NB4 (cell line): ENCODE measurements at regions not wholly inside any gene's neighbourhood (a gene's known extent, or its start where the extent isn't known, plus 50 kb on each side); places are given as distances from the start of the nearest gene placed in this dataset.
A peak's percentile ranks its signal among the peaks of the same experiment; 100 is the strongest.

Source experiments
- DNase-seq: peaks from one replicate; pipeline ENCODE4 v3.0.0; 2010; ENCODE audit warnings: low read depth
- H3K4me3 ChIP-seq: one replicate; pipeline ENCODE4 v1.5.1; 2011; ENCODE audit warnings: mild to moderate bottlenecking, low read depth, low read length, moderate library complexity
- MYC ChIP-seq: IDR thresholded peaks from 2 replicates; pipeline ENCODE4 v1.6.1; 2011; ENCODE audit warnings: low read depth, low read length
- POLR2A ChIP-seq: IDR thresholded peaks from 2 replicates; pipeline ENCODE4 v1.6.1; 2011; ENCODE audit warnings: mild to moderate bottlenecking; ENCODE audit not compliant: insufficient read length; ENCODE audit errors: extremely low read depth
- TF ChIP-seq, protein P1 (sequence below): IDR thresholded peaks from 2 replicates; pipeline ENCODE4 v1.6.1; 2011; ENCODE audit warnings: low read depth, low read length
- TF ChIP-seq, protein P2 (sequence below): IDR thresholded peaks from one replicate; pipeline ENCODE4 v1.5.1; 2012; ENCODE audit warnings: low read depth, low read length

DNA sequence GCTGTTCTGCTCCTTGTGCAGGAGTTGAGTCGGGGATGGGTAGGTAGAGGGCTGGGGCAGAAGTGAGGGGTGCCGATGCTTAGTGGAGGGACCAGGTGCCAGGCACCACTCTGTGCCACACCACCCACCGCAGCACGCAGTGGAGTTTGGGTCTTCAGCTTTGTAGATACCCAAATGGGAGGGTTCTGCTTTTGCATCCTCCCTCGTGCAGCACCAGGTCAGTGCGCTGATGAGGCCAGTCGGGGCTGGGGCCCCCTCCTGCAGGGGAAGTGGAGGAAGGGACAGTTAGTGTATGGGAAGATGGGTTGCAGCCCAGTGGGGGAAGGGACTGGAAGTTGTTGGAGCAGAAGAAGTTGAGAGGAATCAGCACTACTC is 244.0 kb downstream of the RHOU start:
- TF ChIP-seq POLR2A = no peak
- TF ChIP-seq, protein P1, sequence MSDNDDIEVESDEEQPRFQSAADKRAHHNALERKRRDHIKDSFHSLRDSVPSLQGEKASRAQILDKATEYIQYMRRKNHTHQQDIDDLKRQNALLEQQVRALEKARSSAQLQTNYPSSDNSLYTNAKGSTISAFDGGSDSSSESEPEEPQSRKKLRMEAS = no peak
- TF ChIP-seq, protein P2, sequence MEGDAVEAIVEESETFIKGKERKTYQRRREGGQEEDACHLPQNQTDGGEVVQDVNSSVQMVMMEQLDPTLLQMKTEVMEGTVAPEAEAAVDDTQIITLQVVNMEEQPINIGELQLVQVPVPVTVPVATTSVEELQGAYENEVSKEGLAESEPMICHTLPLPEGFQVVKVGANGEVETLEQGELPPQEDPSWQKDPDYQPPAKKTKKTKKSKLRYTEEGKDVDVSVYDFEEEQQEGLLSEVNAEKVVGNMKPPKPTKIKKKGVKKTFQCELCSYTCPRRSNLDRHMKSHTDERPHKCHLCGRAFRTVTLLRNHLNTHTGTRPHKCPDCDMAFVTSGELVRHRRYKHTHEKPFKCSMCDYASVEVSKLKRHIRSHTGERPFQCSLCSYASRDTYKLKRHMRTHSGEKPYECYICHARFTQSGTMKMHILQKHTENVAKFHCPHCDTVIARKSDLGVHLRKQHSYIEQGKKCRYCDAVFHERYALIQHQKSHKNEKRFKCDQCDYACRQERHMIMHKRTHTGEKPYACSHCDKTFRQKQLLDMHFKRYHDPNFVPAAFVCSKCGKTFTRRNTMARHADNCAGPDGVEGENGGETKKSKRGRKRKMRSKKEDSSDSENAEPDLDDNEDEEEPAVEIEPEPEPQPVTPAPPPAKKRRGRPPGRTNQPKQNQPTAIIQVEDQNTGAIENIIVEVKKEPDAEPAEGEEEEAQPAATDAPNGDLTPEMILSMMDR = no peak
- no peak for TF ChIP-seq MYC
- peak; percentile 77 for DNase-seq

DNA sequence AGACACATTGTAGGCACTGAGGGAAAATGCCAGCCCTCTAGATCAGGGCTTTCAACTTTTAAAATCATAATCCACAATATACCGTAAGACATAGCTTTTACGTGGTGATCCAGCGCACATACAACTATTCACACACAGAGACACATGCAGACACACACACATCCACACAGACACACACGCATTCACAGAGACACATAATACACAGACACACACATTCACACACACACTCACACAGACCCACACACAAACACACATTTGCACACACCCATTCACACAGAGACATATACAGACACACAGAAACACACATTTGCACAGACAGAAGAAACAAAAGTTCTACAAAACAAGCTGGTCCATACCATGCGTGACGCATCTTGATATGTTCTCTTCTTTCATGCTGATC is 244.5 kb downstream of the RHOU start:
- TF ChIP-seq, protein P2 = no peak
- TF ChIP-seq, protein P1 = no peak
- TF ChIP-seq MYC (no peak), POLR2A (no peak)
- H3K4me3 ChIP-seq = no peak overlapping the region
- DNase-seq = no peak

More for the DNA sequence above, 244.0 kb downstream of the RHOU start:
- no peak overlapping the region for H3K4me3 ChIP-seq

DNA sequence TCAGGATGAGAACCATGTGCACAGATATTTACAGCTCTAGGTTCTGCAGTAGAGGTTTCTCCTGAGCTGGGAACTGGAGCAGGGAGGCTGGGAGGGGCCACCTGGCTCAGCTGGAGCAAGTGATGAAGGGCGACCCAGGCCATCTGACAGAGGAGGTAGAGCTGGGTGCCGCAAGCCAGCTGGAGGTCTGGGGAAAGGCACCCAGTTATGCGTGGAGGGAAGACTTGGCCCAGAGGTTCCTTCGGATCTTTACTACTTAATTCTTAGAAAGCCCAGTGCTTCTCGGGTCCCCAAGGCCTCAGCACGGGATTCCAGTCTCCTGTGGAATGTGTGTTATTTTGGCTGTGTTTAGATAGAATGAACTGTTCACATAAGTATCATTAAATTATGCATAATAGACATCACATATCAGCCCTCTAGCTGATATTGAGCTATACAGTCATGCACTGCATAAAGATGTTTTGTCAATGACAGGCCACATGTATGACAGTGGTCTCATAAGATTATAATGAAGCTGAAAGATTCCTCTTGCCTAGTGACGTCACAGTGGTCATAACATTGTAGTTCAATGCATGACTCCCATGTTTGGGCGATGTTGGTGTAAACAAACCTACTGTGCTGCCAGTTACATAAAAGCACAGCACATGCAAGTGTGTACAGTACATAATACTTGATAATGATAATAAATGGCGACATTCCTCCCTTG is 245.1 kb downstream of the RHOU start:
- DNase-seq = no peak
- no peak for TF ChIP-seq POLR2A
- TF ChIP-seq MYC = no peak
- TF ChIP-seq, protein P1 = no peak
- TF ChIP-seq, protein P2 = no peak
- no peak overlapping the region for H3K4me3 ChIP-seq

DNA sequence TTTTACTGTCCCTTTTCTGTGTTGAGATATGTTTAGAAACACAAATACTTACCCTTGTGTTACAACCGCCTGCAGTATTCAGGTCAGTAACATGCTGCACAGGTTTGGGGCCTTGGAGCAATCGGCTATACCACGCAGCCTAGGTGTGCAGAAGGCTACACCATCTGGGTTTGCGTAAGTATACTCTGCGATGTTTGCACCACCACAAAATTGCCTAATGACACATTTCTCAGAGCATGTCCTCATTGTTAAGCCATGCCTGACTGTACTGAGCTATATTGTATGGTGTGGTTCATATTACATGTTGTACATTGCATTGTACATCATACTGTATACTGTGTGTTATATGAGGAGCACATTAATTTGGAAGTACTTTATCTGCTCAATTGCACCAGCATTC is 247.4 kb downstream of the RHOU start:
- TF ChIP-seq, protein P1 = peak; percentile 63
- TF ChIP-seq, protein P2 = no peak
- no peak for TF ChIP-seq POLR2A
- TF ChIP-seq MYC = peak; percentile 79
- no peak overlapping the region for H3K4me3 ChIP-seq
- peak; percentile 80 for DNase-seq

DNA sequence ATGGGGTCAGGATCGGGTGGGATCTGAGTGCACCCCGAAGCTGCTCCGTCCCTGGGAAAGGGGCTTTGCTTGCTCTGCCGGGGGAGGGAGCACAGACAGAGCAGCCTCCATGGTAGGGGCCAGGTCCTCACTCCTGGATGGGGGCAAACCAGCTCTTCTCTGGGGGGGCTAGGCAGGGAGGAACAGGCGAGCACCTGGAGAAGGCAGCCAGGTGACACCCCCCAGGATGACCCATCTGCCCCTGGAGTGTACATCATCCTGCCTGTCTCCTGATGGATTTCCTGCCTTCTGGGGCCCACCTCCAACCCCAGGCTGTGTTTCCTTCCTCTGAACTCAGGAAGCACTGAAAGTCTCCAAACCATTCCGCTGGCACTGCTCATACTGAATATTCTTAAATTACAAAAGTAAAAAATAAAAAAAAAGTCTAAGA is 248.0 kb downstream of the RHOU start:
- TF ChIP-seq, protein P2 = no peak
- no peak for TF ChIP-seq POLR2A
- no peak for DNase-seq
- H3K4me3 ChIP-seq = no peak overlapping the region

DNA sequence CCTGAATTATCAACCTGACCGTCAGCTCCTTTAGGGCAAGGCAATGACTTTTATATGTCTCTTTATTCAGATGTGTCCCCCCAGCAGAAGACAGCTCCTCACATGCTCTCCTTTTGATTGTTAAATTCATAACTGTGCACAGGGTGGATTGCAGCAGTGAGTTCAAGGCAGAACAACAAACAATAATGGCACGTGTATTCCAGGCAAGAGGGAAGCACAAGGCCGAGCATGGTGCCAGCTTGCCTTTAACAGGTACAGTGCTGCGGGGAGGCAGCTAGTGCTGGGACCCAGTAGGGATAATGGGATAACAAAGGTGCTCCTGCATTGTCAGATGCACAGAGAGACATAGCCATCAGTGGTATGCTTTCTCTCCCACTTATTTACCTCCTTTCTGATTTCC is 248.4 kb downstream of the RHOU start:
- H3K4me3 ChIP-seq = no peak overlapping the region
- TF ChIP-seq POLR2A (no peak), MYC (no peak)
- TF ChIP-seq, protein P1 = no peak
- TF ChIP-seq, protein P2 = no peak
- DNase-seq = no peak
